Gastroesophageal sphincter (tissue), 4 donors: ENCODE measurements at regions not wholly inside any gene's neighbourhood (a gene's known extent, or its start where the extent isn't known, plus 50 kb on each side); places are given as distances from the start of the nearest gene placed in this dataset.

ENCODE experiments used
- ATAC-seq: fragments of 150-250 bp; one replicate; pipeline ENCODE4 v1.9.1; 2016; ENCODE audit warnings: mild to moderate bottlenecking, moderate library complexity
- H3K27ac ChIP-seq, 4 donors: fragments of 200-600 bp; sonication (generic) in 3 of 4; 1 replicate in 3 of 4; 2 replicates in 1 of 4; pipeline ENCODE4 v1.5.1; 2016 to 2019
- H3K27me3 ChIP-seq: fragments of 200-600 bp; sonication (generic); one replicate; pipeline ENCODE4 v1.5.1; 2019
- H3K36me3 ChIP-seq, 2 donors: fragments of 200-600 bp; sonication (generic); one replicate each; pipeline ENCODE4 v1.5.1; 2019; ENCODE audit warnings: control low read depth in 1 of 2
- H3K4me1 ChIP-seq, 3 donors: fragments of 200-600 bp; sonication (generic); 1 replicate in 2 of 3; 2 replicates in 1 of 3; pipeline ENCODE4 v1.5.1; 2016 to 2019; ENCODE audit warnings: control low read depth in 2 of 3
- H3K4me3 ChIP-seq, 2 donors: fragments of 200-600 bp; sonication (generic); one replicate each; pipeline ENCODE4 v1.5.1; 2019; ENCODE audit warnings: mild to moderate bottlenecking in 1 of 2, moderate library complexity in 1 of 2
- H3K9me3 ChIP-seq, 3 donors: fragments of 200-600 bp; sonication (generic); one replicate each; pipeline ENCODE4 v1.5.1; 2017 to 2019; ENCODE audit warnings: control low read depth in 2 of 3
- EP300 ChIP-seq: sonication (generic); formaldehyde crosslinking; IDR thresholded peaks from one replicate; pipeline ENCODE4 v1.6.1; 2017; ENCODE audit warnings: antibody characterized with exemption, mild to moderate bottlenecking
- POLR2A ChIP-seq, 2 donors: fragments of 450-650 bp; IDR thresholded peaks; one replicate each; pipeline ENCODE4 v1.6.1; 2017; ENCODE audit warnings: antibody characterized with exemption in 2 of 2, mild to moderate bottlenecking in 2 of 2, moderate library complexity in 1 of 2
- POLR2AphosphoS5 ChIP-seq: sonication (generic); formaldehyde crosslinking; IDR thresholded peaks from one replicate; pipeline ENCODE4 v1.6.1; 2017; ENCODE audit warnings: antibody characterized with exemption
- WGBS, 2 donors: methylation state at CpG; one replicate each; pipeline ENCODE4 v1.1.5; 2018; ENCODE audit warnings: low coverage in 1 of 2; 5-methylcytosine and 5-hydroxymethylcytosine counted together
- TF ChIP-seq, protein P1 (sequence below), 4 experiments: fragments of 200-600 bp in 2 of 4; fragments of 450-650 bp in 2 of 4; sonication (generic) in 1 of 4; IDR thresholded peaks; one replicate each; pipeline ENCODE4 v1.5.1; 2017 to 2019; ENCODE audit warnings: antibody characterized with exemption in 4 of 4, mild to moderate bottlenecking in 2 of 4, moderate library complexity in 2 of 4

DNA sequence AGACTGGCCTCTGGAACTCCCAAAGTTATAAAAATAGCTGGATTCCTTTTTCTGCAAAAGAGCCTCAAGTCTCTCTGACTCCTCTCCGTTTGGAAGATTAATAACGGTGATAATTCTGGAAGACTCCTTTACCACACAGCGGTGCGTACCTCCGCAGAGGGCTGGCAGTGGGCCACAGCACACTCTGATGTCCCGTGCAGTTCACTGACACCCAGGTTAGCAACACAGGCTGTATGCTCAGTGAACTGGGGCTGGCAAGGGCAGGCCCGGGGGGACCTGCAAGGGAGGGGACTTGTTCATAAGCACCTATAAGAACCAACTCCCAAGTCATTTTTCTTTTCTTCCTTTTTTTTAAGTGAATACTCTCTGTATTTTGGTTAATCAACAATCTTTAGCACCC, 120.3 kb upstream of the TJP1 start:
- 32 to 51% methylated on average over 6 to 7 of the region's 7 CpGs for WGBS, 2 donors
- H3K9me3 ChIP-seq = no peaks in the 10 kb centered on the region
- TF ChIP-seq EP300 = no peak
- TF ChIP-seq, protein P1, sequence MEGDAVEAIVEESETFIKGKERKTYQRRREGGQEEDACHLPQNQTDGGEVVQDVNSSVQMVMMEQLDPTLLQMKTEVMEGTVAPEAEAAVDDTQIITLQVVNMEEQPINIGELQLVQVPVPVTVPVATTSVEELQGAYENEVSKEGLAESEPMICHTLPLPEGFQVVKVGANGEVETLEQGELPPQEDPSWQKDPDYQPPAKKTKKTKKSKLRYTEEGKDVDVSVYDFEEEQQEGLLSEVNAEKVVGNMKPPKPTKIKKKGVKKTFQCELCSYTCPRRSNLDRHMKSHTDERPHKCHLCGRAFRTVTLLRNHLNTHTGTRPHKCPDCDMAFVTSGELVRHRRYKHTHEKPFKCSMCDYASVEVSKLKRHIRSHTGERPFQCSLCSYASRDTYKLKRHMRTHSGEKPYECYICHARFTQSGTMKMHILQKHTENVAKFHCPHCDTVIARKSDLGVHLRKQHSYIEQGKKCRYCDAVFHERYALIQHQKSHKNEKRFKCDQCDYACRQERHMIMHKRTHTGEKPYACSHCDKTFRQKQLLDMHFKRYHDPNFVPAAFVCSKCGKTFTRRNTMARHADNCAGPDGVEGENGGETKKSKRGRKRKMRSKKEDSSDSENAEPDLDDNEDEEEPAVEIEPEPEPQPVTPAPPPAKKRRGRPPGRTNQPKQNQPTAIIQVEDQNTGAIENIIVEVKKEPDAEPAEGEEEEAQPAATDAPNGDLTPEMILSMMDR (IDR thresholded peaks at IDR 0.05) = no peak
- no peak for TF ChIP-seq POLR2AphosphoS5
- no peak for TF ChIP-seq POLR2A (IDR thresholded peaks at IDR 0.05)

DNA sequence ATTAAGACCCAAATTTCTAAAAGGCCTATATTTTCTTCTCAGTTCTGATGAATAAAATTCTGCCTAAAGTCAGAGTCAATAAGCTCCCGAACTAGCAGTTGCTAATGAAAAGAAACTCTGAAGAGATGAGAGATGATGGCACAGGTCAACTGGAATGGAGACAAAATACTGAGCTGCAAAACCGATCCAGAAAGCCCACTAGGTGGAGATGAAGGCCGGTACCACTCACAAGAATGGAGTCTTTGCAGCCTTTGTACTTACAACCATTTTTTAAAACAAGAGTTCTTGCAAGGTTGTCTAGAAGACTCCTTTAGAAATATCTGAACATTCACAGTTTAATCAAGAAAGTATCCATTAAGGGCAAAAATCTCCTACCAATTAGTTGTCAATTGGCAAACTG, 119.9 kb upstream of the TJP1 start:
- Histone ChIP-seq H3K27me3 (no peaks in the 10 kb centered on the region), H3K27ac (no peak overlapping the region), H3K36me3 (no peaks in the 10 kb centered on the region), H3K4me1 (no peaks in the 10 kb centered on the region), H3K4me3 (no peak overlapping the region), H3K9me3 (no peaks in the 10 kb centered on the region)
- no peak for ATAC-seq
- TF ChIP-seq POLR2AphosphoS5 = no peak
- TF ChIP-seq, protein P1 (IDR thresholded peaks at IDR 0.05) = peak in 1 of 4 experiments; percentile 18
- TF ChIP-seq POLR2A (IDR thresholded peaks at IDR 0.05) = no peak
- no peak for TF ChIP-seq EP300
- 43 to 59% methylated on average over 3 of the region's 3 CpGs for WGBS, 2 donors

More for the DNA sequence above, 120.3 kb upstream of the TJP1 start:
- Histone ChIP-seq H3K4me3 (no peak overlapping the region), H3K27me3 (no peaks in the 10 kb centered on the region), H3K27ac (no peak overlapping the region), H3K4me1 (no peaks in the 10 kb centered on the region), H3K36me3 (no peaks in the 10 kb centered on the region)
- ATAC-seq = no peak

DNA sequence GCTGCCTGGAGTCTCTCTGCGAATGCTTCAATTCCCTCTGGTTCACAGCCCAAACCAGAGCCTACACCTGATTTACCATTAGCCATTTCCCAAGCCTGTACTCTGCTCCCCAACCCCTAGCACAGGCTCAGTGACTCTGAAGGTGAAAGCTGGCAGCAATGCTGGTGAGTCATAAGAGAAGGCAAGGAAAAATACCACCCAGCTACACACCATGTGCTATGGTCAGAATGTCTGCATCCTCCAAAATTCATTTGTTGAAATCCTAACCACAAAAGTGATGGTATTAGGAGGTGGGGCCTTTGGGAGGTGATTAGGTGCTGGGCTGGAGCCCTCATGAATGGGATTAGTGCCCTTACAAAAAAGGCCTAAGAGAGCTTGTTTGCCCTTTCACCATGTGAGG, 117.1 kb upstream of the TJP1 start:
- H3K4me3 ChIP-seq = no peak overlapping the region
- H3K36me3 ChIP-seq = no peaks in the 10 kb centered on the region
- H3K27me3 ChIP-seq = no peaks in the 10 kb centered on the region
- no peak for ATAC-seq
- TF ChIP-seq, protein P1 (IDR thresholded peaks at IDR 0.05) = no peak
- TF ChIP-seq POLR2A (IDR thresholded peaks at IDR 0.05) (no peak), EP300 (no peak), POLR2AphosphoS5 (no peak)
- H3K4me1 ChIP-seq = no peaks in the 10 kb centered on the region
- H3K27ac ChIP-seq = no peak overlapping the region
- no peaks in the 10 kb centered on the region for H3K9me3 ChIP-seq
- WGBS, 2 donors = no CpG with 5 or more reads among the region's 1 CpG

DNA sequence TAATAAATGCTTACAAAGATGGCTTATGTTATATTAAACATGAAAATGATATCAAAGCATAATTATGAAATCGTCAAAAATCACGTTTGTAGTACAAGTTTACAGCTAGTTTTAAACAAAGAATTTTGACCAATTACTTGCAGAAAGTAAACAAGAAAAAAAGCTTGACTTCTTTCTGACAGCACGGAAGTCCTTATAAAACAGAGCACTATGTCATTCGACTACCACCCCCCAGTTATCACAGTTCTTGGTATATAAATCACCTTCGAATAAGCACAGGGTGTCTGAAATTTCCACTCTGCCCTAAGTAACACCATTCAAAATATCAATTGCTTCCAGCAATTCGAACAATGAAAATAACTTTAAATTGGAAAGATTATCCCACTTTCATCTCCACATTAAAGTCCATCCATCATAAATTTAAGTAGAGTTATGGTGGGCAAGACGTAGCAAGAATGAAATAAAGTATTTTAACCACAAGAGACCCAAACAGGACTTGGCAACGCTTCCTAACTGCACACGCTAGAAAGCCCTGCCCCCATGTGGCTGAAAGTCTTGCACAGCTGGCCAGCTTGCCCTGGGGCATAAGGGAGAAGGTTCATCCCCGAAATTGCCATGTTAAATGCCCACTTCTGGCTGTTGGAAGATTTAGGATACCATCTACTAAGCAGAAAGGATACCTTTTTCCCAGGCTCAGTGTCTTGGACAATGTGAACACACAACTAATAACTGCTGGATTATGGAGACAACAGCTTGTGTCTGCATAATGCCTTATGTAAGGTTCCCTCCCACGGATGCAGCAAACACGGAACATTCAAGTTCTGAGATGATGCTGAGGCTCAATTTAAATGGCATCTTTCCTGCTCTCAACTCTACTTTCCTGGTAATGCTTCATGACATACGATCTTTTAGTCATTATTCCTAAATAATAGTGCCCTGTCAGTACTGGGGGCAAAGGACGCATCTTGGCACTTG, 116.4 kb upstream of the TJP1 start:
- Histone ChIP-seq H3K4me3 (no peak overlapping the region), H3K9me3 (no peaks in the 10 kb centered on the region), H3K4me1 (no peaks in the 10 kb centered on the region), H3K36me3 (no peaks in the 10 kb centered on the region), H3K27me3 (no peaks in the 10 kb centered on the region), H3K27ac (no peak overlapping the region)
- 52 to 64% methylated on average over 12 to 13 of the region's 14 CpGs for WGBS, 2 donors
- ATAC-seq = no peak
- TF ChIP-seq, protein P1 (IDR thresholded peaks at IDR 0.05) = peak in 1 of 4 experiments; percentile 22
- no peak for TF ChIP-seq EP300

DNA sequence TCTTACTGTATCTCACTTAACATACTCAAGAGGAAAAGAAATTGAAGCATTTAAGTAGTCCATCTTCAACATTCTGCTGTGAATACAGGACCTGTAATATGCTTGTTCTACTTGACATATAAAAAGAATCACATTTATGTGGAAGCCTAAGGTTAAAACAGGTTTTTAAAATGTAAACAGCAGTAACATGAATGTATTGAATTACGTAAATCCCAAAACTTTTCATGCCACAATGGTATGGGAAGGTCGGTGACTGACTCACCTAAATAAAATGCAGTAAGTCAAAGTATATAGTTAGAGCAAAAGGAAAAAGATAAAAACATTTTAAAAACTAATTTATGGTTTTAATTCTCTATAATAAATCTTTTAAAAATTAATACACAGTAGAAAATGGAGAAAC, 115.7 kb upstream of the TJP1 start:
- Histone ChIP-seq H3K9me3 (no peaks in the 10 kb centered on the region), H3K27me3 (no peaks in the 10 kb centered on the region), H3K4me1 (no peaks in the 10 kb centered on the region), H3K4me3 (no peak overlapping the region), H3K27ac (no peak overlapping the region), H3K36me3 (no peaks in the 10 kb centered on the region)
- 46 to 69% methylated on average over 2 of the region's 2 CpGs for WGBS, 2 donors
- no peak for ATAC-seq
- TF ChIP-seq POLR2A (IDR thresholded peaks at IDR 0.05) (no peak), POLR2AphosphoS5 (no peak), EP300 (no peak)
